Activated CD4-positive, alpha-beta T cell treated with anti-CD3 and anti-CD28 coated beads, Interleukin-2, amount 10 ng/mL, durations not matched to agents 7 days and 5 days (primary cell): ENCODE measurements at regions not wholly inside any gene's neighbourhood (a gene's known extent, or its start where the extent isn't known, plus 50 kb on each side); places are given as distances from the start of the nearest gene placed in this dataset.

Experiments used
- CTCF ChIA-PET: fragments of 350-600 bp; sonication (Branson Sonifier 250); formaldehyde crosslinking; loops from one replicate; lab custom pipeline; 2021; ENCODE audit warnings: antibody characterized with exemption; lab: Charles Lee
- POLR2A ChIA-PET: fragments of 350-600 bp; sonication (Branson Sonifier 250); formaldehyde crosslinking; loops from one replicate; lab custom pipeline; 2021; ENCODE audit warnings: antibody characterized with exemption; lab: Charles Lee
- DNase-seq: peaks from one replicate; pipeline ENCODE4 v3.0.0-alpha.2; 2020
- H3K27ac Mint-ChIP-seq: one replicate; pipeline ENCODE4 v1.8.0; 2021; ENCODE audit warnings: mild to moderate bottlenecking, moderate library complexity, mixed read lengths
- H3K27me3 Mint-ChIP-seq: one replicate; pipeline ENCODE4 v1.8.0; 2021; ENCODE audit warnings: mixed read lengths
- H3K36me3 Mint-ChIP-seq: one replicate; pipeline ENCODE4 v1.8.0; 2021; ENCODE audit warnings: low read depth, mixed read lengths
- H3K4me1 Mint-ChIP-seq: one replicate; pipeline ENCODE4 v1.8.0; 2021; ENCODE audit warnings: mixed read lengths
- H3K4me3 Mint-ChIP-seq: one replicate; pipeline ENCODE4 v1.8.0; 2021; ENCODE audit warnings: mild to moderate bottlenecking, moderate library complexity, mixed read lengths
- H3K9me3 Mint-ChIP-seq: one replicate; pipeline ENCODE4 v1.8.0; 2021; ENCODE audit warnings: mixed read lengths

GRCh38 chr1:86258101-86258500 is 101.5 kb upstream of the COL24A1 start:
- POLR2A ChIA-PET: no interaction called here

GRCh38 chr1:86247597-86248279 is 91.2 kb upstream of the COL24A1 start:
- DNase-seq: no peak
- ChIA-PET POLR2A (no interaction called here), CTCF (no interaction called here)
- Mint-ChIP-seq H3K9me3 (no peaks in the 10 kb centered on the region), H3K4me1 (no peaks in the 10 kb centered on the region), H3K27me3 (no peaks in the 10 kb centered on the region), H3K27ac (no peak overlapping the region), H3K36me3 (no peaks in the 10 kb centered on the region), H3K4me3 (no peak overlapping the region)

More at GRCh38 chr1:86258101-86258500, 101.5 kb upstream of the COL24A1 start:
- CTCF ChIA-PET: no interaction called here
- H3K36me3 Mint-ChIP-seq: no peaks in the 10 kb centered on the region
- no peaks in the 10 kb centered on the region for H3K4me1 Mint-ChIP-seq
- peaks cover 2% of the 10 kb centered on the region for H3K27me3 Mint-ChIP-seq
- H3K27ac Mint-ChIP-seq: no peak overlapping the region
- no peaks in the 10 kb centered on the region for H3K9me3 Mint-ChIP-seq
- no peak for DNase-seq
- H3K4me3 Mint-ChIP-seq: no peak overlapping the region

- no peaks in the 10 kb centered on the region for H3K4me1 Mint-ChIP-seq
- H3K9me3 Mint-ChIP-seq: no peaks in the 10 kb centered on the region
- H3K36me3 Mint-ChIP-seq: no peaks in the 10 kb centered on the region
- no peak overlapping the region for H3K4me3 Mint-ChIP-seq
- no peaks in the 10 kb centered on the region for H3K27me3 Mint-ChIP-seq
- ChIA-PET CTCF (no interaction called here), POLR2A (no interaction called here)
- H3K27ac Mint-ChIP-seq: no peak overlapping the region
- no peak for DNase-seq
Measured at GRCh38 chr1:86245566-86246190, 89.1 kb upstream of the COL24A1 start.

GRCh38 chr1:86239894-86240293 is 83.3 kb upstream of the COL24A1 start:
- Mint-ChIP-seq H3K27me3 (no peaks in the 10 kb centered on the region), H3K27ac (no peak overlapping the region), H3K9me3 (no peaks in the 10 kb centered on the region), H3K36me3 (no peaks in the 10 kb centered on the region), H3K4me1 (no peaks in the 10 kb centered on the region), H3K4me3 (no peak overlapping the region)
- POLR2A ChIA-PET: no interaction called here
- CTCF ChIA-PET: no interaction called here
- no peak for DNase-seq

- no peak for DNase-seq
- no peaks in the 10 kb centered on the region for H3K4me1 Mint-ChIP-seq
- no peaks in the 10 kb centered on the region for H3K27me3 Mint-ChIP-seq
- ChIA-PET POLR2A (no interaction called here), CTCF (no interaction called here)
- no peaks in the 10 kb centered on the region for H3K36me3 Mint-ChIP-seq
- H3K9me3 Mint-ChIP-seq: no peaks in the 10 kb centered on the region
- no peak overlapping the region for H3K4me3 Mint-ChIP-seq
- H3K27ac Mint-ChIP-seq: no peak overlapping the region
Measured at GRCh38 chr1:86239490-86239889, 82.9 kb upstream of the COL24A1 start.

- no peaks in the 10 kb centered on the region for H3K27me3 Mint-ChIP-seq
- POLR2A ChIA-PET: no interaction called here
- H3K36me3 Mint-ChIP-seq: no peaks in the 10 kb centered on the region
- H3K4me1 Mint-ChIP-seq: no peaks in the 10 kb centered on the region
- DNase-seq: no peak
- CTCF ChIA-PET: interaction anchor here (0.6 kb wide), 1 partner anchor 44 kb away, joined by 3 read pairs; no protein-coding TSS in a partner anchor
- H3K4me3 Mint-ChIP-seq: no peak overlapping the region
- H3K9me3 Mint-ChIP-seq: no peaks in the 10 kb centered on the region
- H3K27ac Mint-ChIP-seq: no peak overlapping the region
Measured at GRCh38 chr1:86238226-86238625, 81.7 kb upstream of the COL24A1 start.

- no peak for DNase-seq
- H3K36me3 Mint-ChIP-seq: no peaks in the 10 kb centered on the region
- no peaks in the 10 kb centered on the region for H3K9me3 Mint-ChIP-seq
- H3K4me1 Mint-ChIP-seq: no peaks in the 10 kb centered on the region
- no peaks in the 10 kb centered on the region for H3K27me3 Mint-ChIP-seq
- H3K27ac Mint-ChIP-seq: no peak overlapping the region
- CTCF ChIA-PET: no interaction called here
- POLR2A ChIA-PET: no interaction called here
- no peak overlapping the region for H3K4me3 Mint-ChIP-seq
Measured at GRCh38 chr1:86235852-86236251, 79.3 kb upstream of the COL24A1 start.

GRCh38 chr1:86233403-86233802 is 76.8 kb upstream of the COL24A1 start:
- H3K27ac Mint-ChIP-seq: no peak overlapping the region
- CTCF ChIA-PET: no interaction called here
- POLR2A ChIA-PET: no interaction called here

GRCh38 chr1:86231076-86231475 is 74.5 kb upstream of the COL24A1 start:
- H3K4me3 Mint-ChIP-seq: no peak overlapping the region

More at GRCh38 chr1:86233403-86233802, 76.8 kb upstream of the COL24A1 start:
- no peak for DNase-seq
- no peaks in the 10 kb centered on the region for H3K36me3 Mint-ChIP-seq
- H3K9me3 Mint-ChIP-seq: no peaks in the 10 kb centered on the region
- no peak overlapping the region for H3K4me3 Mint-ChIP-seq
- H3K27me3 Mint-ChIP-seq: no peaks in the 10 kb centered on the region
- no peaks in the 10 kb centered on the region for H3K4me1 Mint-ChIP-seq

GRCh38 chr1:86229405-86229975 is 72.9 kb upstream of the COL24A1 start:
- POLR2A ChIA-PET: no interaction called here
- no peak for DNase-seq
- no peaks in the 10 kb centered on the region for H3K9me3 Mint-ChIP-seq
- H3K36me3 Mint-ChIP-seq: no peaks in the 10 kb centered on the region
- CTCF ChIA-PET: interaction anchor here (0.6 kb wide), 1 partner anchor 10 kb away, joined by 3 read pairs; no protein-coding TSS in a partner anchor
- H3K27ac Mint-ChIP-seq: no peak overlapping the region
- no peaks in the 10 kb centered on the region for H3K4me1 Mint-ChIP-seq
- no peaks in the 10 kb centered on the region for H3K27me3 Mint-ChIP-seq
- no peak overlapping the region for H3K4me3 Mint-ChIP-seq

More at GRCh38 chr1:86231076-86231475, 74.5 kb upstream of the COL24A1 start:
- Mint-ChIP-seq H3K27ac (no peak overlapping the region), H3K4me1 (no peaks in the 10 kb centered on the region), H3K27me3 (no peaks in the 10 kb centered on the region), H3K36me3 (no peaks in the 10 kb centered on the region), H3K9me3 (no peaks in the 10 kb centered on the region)
- DNase-seq: no peak
- ChIA-PET CTCF (no interaction called here), POLR2A (no interaction called here)

- Mint-ChIP-seq H3K9me3 (no peaks in the 10 kb centered on the region), H3K27me3 (no peaks in the 10 kb centered on the region), H3K4me3 (no peak overlapping the region), H3K36me3 (no peaks in the 10 kb centered on the region), H3K27ac (no peak overlapping the region), H3K4me1 (no peaks in the 10 kb centered on the region)
- no peak for DNase-seq
- POLR2A ChIA-PET: no interaction called here
- CTCF ChIA-PET: no interaction called here
Measured at GRCh38 chr1:86228546-86228945, 72.0 kb upstream of the COL24A1 start.

GRCh38 chr1:86227026-86227425 is 70.5 kb upstream of the COL24A1 start:
- ChIA-PET POLR2A (no interaction called here), CTCF (no interaction called here)
- no peaks in the 10 kb centered on the region for H3K27me3 Mint-ChIP-seq
- H3K4me1 Mint-ChIP-seq: no peaks in the 10 kb centered on the region
- no peak for DNase-seq
- no peak overlapping the region for H3K27ac Mint-ChIP-seq
- H3K9me3 Mint-ChIP-seq: no peaks in the 10 kb centered on the region
- H3K36me3 Mint-ChIP-seq: no peaks in the 10 kb centered on the region
- H3K4me3 Mint-ChIP-seq: no peak overlapping the region

- H3K36me3 Mint-ChIP-seq: no peaks in the 10 kb centered on the region
Measured at GRCh38 chr1:86226204-86226603, 69.6 kb upstream of the COL24A1 start.

More at GRCh38 chr1:86226204-86226603, 69.6 kb upstream of the COL24A1 start:
- Mint-ChIP-seq H3K4me3 (no peak overlapping the region), H3K27ac (no peak overlapping the region), H3K9me3 (no peaks in the 10 kb centered on the region), H3K4me1 (no peaks in the 10 kb centered on the region), H3K27me3 (no peaks in the 10 kb centered on the region)
- no peak for DNase-seq
- POLR2A ChIA-PET: no interaction called here
- CTCF ChIA-PET: no interaction called here
